GM21390 (cell line): ENCODE measurements at regions not wholly inside any gene's neighbourhood (a gene's known extent, or its start where the extent isn't known, plus 50 kb on each side); places are given as distances from the start of the nearest gene placed in this dataset.

Experiments
- ATAC-seq: cut with Tn5 transposase; IDR thresholded peaks from one replicate; pipeline ENCODE4 v1.9.1; 2021; ENCODE audit not compliant: unreplicated experiment

DNA sequence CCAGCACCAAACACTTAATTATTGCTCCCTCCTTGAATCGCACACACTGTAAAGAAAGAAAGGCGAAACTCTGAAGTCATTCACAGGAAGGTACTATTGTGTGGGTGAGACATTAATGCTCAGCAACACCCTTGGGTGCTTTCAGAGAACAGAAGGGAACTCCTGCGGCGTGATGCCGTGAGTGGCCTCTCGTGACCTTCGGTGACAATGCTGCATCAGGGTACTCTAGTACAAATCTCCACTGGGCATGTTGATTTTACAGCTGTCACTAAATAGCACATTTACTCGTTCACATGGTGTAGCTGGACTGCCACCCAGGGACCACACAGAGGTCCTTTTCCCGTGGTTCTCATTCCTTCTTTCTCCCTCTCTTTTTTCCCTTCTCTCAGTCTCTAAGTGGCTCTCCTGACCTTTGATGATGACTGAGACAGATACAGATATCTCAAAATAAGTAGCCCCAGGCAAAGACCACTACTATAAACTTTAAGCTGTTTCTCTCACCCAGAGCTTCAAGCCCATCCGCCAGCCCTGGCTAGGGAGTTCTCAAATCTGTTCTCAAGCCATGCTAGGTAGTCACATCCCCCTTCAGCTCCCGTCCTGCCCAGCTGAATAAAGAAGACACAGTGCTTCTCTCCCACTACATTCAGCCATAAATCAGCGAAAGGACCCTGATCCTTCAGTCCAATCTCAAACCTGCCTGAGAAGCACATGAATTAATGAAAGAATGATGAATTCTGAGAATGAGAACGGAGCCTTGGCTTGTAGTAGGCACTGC is 223.4 kb upstream of the FMN2 start:
- no peak for ATAC-seq

GRCh38 chr1:239870194-239870593 is 221.5 kb upstream of the FMN2 start:
- no peak for ATAC-seq

GRCh38 chr1:239872626-239873025 is 219.1 kb upstream of the FMN2 start:
- no peak for ATAC-seq

GRCh38 chr1:239874831-239875230 is 216.9 kb upstream of the FMN2 start:
- no peak for ATAC-seq

DNA sequence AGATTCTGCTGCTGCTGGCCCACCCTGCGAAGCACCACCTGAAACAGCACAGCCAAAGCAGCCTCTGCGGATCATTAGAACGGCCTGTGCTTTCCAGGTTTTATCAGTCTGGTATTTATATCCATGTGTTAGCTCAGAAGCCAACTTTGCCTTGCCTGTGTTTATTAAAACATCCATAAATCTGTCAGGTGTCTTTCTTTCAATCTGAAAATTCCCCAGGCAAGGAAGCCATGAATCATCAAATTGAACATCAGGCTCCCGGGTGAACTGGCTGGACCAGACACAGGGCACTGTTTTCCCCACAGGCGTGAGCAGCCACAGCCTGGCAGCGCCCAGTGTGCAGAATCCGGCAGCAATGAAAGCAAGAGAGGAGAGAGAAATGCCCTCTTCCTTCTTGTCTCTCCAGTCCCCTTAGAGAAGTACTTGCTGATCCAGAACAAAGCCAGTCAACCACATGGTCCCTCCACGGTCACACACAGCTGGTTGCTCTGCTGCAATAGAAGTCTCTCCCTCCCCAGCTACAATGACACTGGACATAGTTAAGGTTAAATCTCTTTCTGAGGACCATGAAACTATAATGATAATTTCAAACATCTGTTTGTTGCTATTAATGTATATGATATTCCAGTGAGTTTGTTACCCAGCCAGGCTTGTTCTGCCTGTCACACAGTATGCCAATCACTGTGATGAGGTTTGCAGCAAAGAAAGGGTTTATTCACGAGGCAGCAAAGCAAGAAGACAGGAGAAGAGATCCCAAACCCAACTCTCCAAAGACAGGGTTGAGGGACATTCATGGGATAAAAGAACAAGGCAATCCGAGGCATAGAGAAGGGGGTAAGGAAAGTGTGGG is 212.1 kb upstream of the FMN2 start:
- no peak for ATAC-seq

DNA sequence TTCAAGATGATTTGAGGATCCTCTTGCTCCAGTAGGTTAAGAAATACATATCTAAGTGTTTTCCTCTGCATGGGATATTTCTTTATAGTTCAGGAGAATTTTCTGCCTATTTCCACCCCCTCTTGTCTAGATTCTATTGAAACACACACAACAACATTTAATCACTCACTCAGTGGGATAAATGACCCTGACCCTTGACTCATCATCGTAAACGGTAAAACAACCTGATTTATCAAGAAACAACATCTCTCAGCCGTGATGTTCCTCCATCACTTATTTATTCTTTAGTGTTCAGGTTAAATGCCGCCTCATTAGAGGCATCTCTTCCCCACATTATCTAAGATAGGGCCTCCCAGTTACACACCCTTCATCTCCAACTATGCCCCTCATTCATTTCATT is 208.7 kb upstream of the FMN2 start:
- no peak for ATAC-seq

DNA sequence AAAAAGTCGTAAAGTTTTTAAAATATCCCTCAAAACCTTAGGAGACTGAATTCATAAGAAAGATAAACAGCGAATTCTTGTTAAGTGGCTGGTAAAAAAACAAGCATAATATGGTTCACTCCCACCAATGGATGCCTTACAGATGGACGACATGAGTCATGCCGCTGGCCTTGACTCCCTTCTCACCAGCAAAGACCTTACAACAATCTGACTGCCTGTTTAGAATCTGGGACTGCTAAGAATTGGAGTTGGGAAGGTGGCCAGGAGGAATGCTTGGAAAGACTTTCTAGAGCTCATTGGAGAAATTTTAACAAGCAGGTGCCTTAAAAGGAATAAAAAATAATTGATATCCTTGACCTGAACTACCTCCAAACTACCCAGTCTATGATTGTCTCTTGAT is 206.9 kb upstream of the FMN2 start:
- ATAC-seq: no peak

GRCh38 chr1:239886266-239886665 is 205.4 kb upstream of the FMN2 start:
- ATAC-seq: no peak

- ATAC-seq: no peak
Observed at GRCh38 chr1:239888639-239889038, 203.0 kb upstream of the FMN2 start.

- ATAC-seq: no peak
Observed at GRCh38 chr1:239891621-239892358, 199.9 kb upstream of the FMN2 start.

DNA sequence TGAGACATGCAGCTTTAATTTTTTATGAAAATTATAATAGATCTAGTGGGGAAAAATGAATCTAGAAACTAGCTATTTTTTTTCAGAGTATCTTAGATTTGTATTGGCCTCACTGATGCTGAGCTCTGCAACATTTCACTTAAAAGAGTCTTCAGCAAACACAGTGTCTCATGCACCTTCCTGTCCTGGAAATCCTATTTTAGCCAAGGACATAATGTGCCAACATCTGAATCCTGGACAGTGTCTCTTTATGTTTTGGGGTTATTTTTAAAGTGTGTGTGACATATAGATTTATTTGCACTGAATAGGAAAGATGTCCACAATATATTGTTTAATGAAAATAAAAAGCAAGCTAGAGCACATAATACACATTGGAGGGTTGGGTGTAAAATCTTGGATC is 199.1 kb upstream of the FMN2 start:
- ATAC-seq: no peak

- ATAC-seq: no peak
Observed at GRCh38 chr1:239893127-239893731, 198.5 kb upstream of the FMN2 start.

DNA sequence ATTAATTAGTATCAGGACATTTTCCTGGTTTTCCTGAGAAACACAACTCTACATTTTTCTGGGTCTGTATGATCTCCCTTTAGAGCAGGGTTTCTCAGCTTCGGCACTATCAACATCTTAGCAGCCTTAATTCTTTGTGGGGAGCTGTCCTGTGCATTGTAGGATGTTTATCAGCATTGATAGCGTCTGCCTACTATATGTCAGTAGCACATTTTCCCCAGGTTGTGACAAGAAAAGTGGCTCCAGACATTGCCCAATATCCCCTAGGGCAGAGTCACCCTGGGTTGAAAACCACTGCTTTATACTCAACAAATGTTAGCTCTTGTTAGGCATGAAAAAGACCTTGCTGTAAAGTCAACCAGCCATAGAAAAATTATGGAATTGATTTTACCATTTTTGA is 195.1 kb upstream of the FMN2 start:
- no peak for ATAC-seq

DNA sequence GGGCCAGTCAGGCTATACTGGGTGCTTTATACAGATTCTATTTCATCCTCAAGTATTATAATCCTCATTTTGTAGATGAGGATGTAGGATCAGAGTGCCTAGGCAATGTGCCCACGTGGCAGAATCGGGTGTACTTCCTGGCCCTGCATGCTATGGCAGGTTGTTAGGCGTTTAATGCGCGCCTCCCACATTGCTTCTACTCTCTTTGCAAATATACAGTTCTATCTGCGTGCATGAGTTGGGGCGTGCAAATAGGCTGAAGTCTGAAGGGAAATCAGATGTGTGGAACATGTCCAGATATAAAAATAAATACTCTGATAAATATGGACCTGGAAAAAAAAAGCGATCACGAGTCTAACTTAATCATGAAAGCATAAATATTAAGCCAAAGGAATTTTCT is 194.7 kb upstream of the FMN2 start:
- no peak for ATAC-seq

DNA sequence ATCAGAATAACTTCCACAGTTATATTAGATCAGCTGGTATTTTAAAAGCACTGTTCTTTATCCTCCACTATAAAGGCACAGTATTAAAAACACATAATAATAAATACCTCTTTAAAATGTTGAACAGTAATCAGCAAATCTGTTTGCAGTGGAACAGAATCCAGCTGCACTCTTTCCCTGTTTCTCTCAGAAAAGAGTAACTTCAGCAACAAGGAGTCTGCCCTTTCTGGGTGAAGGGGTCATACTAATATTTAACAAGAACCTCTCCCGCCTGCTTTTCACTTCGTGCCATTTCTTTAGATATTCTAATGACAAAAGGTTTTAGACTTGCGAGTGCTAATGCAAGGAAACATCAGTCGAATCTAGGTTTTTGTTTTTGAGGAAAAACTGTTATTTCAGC is 194.2 kb upstream of the FMN2 start:
- ATAC-seq: no peak

- peak; percentile 95 for ATAC-seq
Observed at GRCh38 chr1:239898062-239898730, 193.5 kb upstream of the FMN2 start.

DNA sequence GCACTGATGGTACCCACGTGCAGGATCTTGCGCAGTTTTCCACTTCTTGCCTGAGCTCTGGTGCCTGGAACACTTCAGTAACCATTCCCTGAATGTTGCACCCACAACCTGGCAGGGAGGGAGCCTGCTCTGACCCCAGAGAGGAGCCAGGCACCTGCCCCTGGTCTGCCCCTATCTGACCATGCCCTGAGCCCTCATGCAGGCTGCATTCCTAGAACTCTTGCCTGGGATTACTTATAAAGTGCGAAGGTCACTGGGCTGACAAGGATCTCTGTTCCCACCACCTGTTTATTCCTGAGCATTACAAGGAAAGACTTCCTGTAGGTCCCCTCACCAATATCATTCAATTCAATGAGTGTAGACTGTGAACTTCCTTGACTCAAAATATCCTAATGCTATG is 191.9 kb upstream of the FMN2 start:
- no peak for ATAC-seq

- ATAC-seq: no peak
Observed at GRCh38 chr1:239906394-239906793, 185.3 kb upstream of the FMN2 start.

- ATAC-seq: no peak
Observed at GRCh38 chr1:239909898-239910297, 181.8 kb upstream of the FMN2 start.

DNA sequence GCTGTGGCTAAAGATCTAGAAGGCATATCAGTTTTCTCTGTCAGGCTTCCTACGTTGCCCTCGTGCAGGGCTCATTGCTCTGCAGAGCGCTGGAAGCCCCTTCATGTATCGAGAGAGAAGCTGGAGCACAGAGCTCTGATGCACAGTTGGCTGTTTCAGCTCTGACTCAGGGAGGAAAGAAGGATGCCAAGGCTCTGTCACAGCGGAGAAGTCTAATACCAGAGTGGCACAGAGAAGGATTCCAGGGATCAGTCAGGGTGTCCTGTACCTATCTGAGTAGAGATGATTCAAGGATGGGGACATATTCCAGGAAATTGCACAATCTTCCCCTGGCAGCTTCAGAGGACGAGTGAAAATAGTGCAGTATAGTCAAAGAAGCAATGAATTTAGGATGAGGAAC is 179.2 kb upstream of the FMN2 start:
- ATAC-seq: no peak

DNA sequence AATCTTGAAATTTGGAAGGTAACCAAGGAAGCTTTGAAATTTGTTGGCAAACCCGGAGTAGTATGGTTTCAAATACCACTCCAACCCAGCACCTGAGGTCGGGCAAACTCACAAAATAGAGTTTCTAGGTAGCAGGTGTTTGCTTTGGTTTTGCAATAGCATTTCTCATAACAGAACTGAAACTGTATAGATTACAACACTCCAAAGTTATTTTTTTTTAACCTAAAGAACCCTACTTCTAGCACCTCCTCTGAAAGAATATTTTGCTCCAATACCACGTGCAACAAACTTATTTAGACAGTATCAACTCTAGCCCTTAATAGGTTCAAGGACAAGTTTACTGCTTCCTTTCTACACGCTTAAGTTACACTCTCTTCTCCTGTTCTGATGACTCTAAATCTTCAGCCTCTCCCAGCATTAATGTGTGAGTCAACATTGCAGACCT is 178.5 kb upstream of the FMN2 start:
- peak; percentile 76 for ATAC-seq
